ENCODE measurements at regions not wholly inside any gene's neighbourhood (a gene's known extent, or its start where the extent isn't known, plus 50 kb on each side); places are given as distances from the start of the nearest gene placed in this dataset.

DNA sequence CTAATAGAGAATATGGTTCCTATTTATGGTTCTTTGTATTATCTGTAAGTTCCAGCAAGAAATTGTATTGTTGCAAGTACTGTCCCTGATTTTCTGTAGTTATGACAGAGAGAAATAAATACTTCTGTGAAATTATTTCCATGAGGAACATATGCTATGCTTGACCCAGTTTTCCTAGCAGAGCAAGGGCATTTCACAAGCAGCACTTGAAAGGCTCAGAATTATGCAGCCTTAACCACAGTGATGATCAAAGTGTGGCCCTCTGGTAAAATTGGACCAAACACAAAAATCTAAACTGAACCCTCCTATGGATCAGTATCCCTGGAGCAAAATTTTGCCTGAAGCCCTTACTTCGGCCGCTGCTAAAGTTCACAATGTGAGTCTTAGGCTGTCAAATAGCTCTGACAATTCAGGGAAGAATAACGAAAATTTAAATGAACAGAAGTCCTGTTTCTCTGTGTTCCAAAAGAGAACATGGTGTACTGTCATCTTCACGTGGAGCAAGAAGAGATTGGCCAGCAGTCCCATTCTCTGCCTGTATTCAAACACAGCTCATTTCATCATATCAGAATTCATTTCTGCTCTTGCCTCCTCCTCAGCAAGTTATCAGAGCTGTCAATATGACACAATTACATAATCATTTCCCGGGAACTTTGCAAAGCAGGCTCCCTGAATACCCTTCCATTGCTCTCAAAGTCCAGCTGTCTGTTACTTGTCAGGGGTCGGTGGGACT is 471.9 kb downstream of the RPS29 start:
- H3K27me3 ChIP-seq (ENCODE audit: insufficient read depth, low read depth, severe bottlenecking) = no peaks in the 10 kb centered on the region
- TF ChIP-seq, protein P1, sequence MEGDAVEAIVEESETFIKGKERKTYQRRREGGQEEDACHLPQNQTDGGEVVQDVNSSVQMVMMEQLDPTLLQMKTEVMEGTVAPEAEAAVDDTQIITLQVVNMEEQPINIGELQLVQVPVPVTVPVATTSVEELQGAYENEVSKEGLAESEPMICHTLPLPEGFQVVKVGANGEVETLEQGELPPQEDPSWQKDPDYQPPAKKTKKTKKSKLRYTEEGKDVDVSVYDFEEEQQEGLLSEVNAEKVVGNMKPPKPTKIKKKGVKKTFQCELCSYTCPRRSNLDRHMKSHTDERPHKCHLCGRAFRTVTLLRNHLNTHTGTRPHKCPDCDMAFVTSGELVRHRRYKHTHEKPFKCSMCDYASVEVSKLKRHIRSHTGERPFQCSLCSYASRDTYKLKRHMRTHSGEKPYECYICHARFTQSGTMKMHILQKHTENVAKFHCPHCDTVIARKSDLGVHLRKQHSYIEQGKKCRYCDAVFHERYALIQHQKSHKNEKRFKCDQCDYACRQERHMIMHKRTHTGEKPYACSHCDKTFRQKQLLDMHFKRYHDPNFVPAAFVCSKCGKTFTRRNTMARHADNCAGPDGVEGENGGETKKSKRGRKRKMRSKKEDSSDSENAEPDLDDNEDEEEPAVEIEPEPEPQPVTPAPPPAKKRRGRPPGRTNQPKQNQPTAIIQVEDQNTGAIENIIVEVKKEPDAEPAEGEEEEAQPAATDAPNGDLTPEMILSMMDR (IDR thresholded peaks at IDR 0.05; ENCODE audit: low read depth, low read length) = no peak
- DNase-seq = no peak
- no peaks in the 10 kb centered on the region for H3K9me3 ChIP-seq (ENCODE audit: severe bottlenecking)
- H3K36me3 ChIP-seq = no peaks in the 10 kb centered on the region
- H3K27ac ChIP-seq = no peak overlapping the region
- H3K4me3 ChIP-seq (ENCODE audit: low read depth, low read length) = no peak overlapping the region

DNA sequence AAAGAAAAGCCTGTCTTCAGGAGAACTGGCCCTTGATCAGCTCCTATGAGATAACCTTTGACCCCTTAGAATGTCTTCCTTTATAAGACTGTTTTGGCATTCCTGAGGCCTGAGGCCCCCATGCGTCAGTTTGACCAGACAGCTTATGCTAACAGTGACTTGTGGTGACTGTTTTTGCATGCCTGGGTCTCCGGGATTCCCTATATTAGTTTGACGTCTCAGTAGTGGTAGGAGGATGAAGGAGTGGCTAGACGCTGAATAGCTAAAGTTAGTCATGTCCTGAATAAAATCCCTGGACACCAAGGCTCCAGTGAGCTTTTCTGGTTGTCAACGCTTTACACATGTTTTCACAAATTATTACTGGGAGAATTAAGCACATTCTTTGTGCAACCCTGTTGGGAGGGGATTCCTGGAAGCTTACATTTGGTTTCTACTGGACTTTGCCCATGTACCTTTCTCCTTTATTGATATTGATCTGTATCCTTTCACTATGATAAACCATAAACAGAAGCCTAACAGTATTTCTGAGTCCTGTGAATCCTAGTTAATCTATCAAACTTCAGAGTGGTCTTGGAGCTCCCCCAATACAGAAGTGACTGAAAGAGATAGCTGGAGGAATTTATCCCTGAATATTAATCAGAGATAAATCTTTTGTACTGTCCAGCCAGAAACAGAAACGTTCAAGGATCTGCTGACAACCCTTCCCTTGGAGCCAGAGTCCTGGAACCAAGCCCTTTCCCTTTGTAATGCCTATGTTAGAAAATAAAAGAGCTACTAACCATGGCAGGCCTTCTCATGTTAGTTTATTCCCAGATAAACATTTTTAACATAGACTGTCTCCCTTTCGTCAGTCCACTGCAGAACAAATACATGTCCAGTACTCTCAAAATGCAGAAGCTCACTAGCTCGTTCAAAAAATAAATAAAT is 479.2 kb downstream of the RPS29 start:
- TF ChIP-seq, protein P1 (IDR thresholded peaks at IDR 0.05; ENCODE audit: low read depth, low read length) = no peak
- no peaks in the 10 kb centered on the region for H3K27me3 ChIP-seq (ENCODE audit: insufficient read depth, low read depth, severe bottlenecking)
- no peaks in the 10 kb centered on the region for H3K9me3 ChIP-seq (ENCODE audit: severe bottlenecking)
- no peak for DNase-seq
- H3K4me3 ChIP-seq (ENCODE audit: low read depth, low read length) = no peak overlapping the region
- H3K36me3 ChIP-seq = no peaks in the 10 kb centered on the region
- no peak overlapping the region for H3K27ac ChIP-seq

DNA sequence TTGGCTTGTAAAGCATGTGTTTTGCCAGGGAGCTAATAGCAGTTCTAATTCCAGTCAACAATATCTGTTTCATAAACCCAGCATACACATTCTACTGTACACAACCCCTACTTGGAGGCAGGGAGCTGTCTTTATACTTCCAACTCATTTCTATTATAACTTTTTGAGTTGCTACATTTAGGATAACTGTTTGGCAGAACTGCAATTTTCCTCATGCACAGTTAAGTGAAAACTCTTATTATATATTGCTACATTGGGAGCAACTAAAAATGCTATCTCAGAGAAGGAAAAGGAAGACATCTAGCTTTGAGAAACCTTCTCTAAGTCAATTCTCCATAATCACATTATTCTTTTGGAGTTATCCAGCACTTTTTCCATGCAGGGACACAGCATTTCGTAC is 480.2 kb downstream of the RPS29 start:
- Histone ChIP-seq H3K4me3 (ENCODE audit: low read depth, low read length) (no peak overlapping the region), H3K27ac (no peak overlapping the region), H3K27me3 (ENCODE audit: insufficient read depth, low read depth, severe bottlenecking) (no peaks in the 10 kb centered on the region), H3K9me3 (ENCODE audit: severe bottlenecking) (no peaks in the 10 kb centered on the region), H3K36me3 (no peaks in the 10 kb centered on the region)
- DNase-seq = no peak
- TF ChIP-seq, protein P1 (IDR thresholded peaks at IDR 0.05; ENCODE audit: low read depth, low read length) = no peak

DNA sequence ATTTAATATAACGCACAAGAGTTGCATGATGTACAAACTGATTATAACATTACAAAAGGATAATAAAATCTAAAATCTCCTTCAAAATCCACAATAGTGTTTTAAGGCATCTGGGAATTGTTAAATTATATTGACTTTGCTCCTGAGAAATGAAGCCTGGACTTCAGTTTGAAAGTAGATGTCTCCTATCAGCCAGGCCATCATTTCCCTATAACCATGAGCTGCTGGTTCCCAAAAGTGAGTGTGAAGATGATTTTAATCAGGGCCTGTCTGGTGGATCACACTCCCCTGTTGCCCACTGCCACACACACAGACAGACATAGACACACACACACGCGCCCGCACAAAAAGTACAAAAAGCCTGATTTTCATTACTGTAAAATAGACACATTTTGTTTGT is 480.7 kb downstream of the RPS29 start:
- Histone ChIP-seq H3K9me3 (ENCODE audit: severe bottlenecking) (no peaks in the 10 kb centered on the region), H3K36me3 (no peaks in the 10 kb centered on the region)
- TF ChIP-seq, protein P1 (IDR thresholded peaks at IDR 0.05; ENCODE audit: low read depth, low read length) = no peak

DNA sequence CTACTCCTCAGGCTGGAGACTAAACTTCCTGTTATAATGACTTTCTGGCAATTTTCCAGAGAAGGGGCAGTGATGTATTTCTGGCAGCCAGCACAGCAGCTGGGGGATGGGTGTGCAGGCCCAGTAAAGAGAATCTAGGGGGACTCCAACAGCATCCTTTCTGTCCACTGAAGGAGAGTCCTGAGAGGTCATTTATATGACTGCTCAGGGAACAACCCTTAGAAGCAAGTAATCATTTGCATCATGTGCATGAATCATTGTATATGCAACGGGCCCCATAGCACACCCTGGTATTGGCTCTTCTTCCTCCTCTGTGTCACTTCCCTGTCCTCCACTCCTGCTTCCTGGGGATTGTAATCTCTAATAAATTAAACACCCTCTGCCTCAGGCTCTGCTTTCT is 493.8 kb downstream of the RPS29 start:
- no peak overlapping the region for H3K4me3 ChIP-seq (ENCODE audit: low read depth, low read length)
- no peaks in the 10 kb centered on the region for H3K9me3 ChIP-seq (ENCODE audit: severe bottlenecking)
- TF ChIP-seq, protein P1 (IDR thresholded peaks at IDR 0.05; ENCODE audit: low read depth, low read length) = no peak
- no peak for DNase-seq
- H3K27me3 ChIP-seq (ENCODE audit: insufficient read depth, low read depth, severe bottlenecking) = no peaks in the 10 kb centered on the region
- no peak overlapping the region for H3K27ac ChIP-seq
- H3K36me3 ChIP-seq = no peaks in the 10 kb centered on the region

More for the DNA sequence above, 480.7 kb downstream of the RPS29 start:
- H3K27me3 ChIP-seq (ENCODE audit: insufficient read depth, low read depth, severe bottlenecking) = no peaks in the 10 kb centered on the region
- H3K4me3 ChIP-seq (ENCODE audit: low read depth, low read length) = no peak overlapping the region
- no peak overlapping the region for H3K27ac ChIP-seq
- no peak for DNase-seq
